GM12878 (cell line): ENCODE measurements at regions not wholly inside any gene's neighbourhood (a gene's known extent, or its start where the extent isn't known, plus 50 kb on each side); places are given as distances from the start of the nearest gene placed in this dataset.

ENCODE experiments used
- ATAC-seq: fragments of 200-7000 bp; cut with Tn5 transposase; 3 replicates; pipeline ENCODE4 v1.9.1; 2020; ENCODE audit warnings: mild to moderate bottlenecking, moderate library complexity
- BruUV-seq: library from RNA; stranded (reverse); fragments of 400-500 nt; replicated peaks from 2 replicates; lab custom pipeline; 2021; lab: Mats Ljungman, UMichigan
- CTCF ChIA-PET: fragments of 300-600 bp; sonication (Branson Sonifier 250); formaldehyde crosslinking; extraction: SDS; loops from one replicate; lab custom pipeline; 2021; ENCODE audit warnings: inconsistent platforms; lab: Yijun Ruan, JAX
- POLR2A ChIA-PET: fragments of 350-600 bp; formaldehyde crosslinking; extraction: SDS; loops from one replicate; lab custom pipeline; 2021; ENCODE audit warnings: inconsistent platforms; lab: Charles Lee
- RAD21 ChIA-PET: fragments of 300-600 bp; sonication (Branson Sonifier 250); formaldehyde crosslinking; loops from one replicate; lab custom pipeline; 2023; ENCODE audit warnings: antibody characterized with exemption; ENCODE audit not compliant: unreplicated experiment; lab: Charles Lee
- SMC1A ChIA-PET: fragments of 300-600 bp; sonication (Branson Sonifier 250); formaldehyde crosslinking; loops from one replicate; lab custom pipeline; 2023; ENCODE audit not compliant: unreplicated experiment, uncharacterized antibody; lab: Charles Lee
- DNase-seq: peaks from one replicate; pipeline ENCODE4 v3.0.0-alpha.2; 2011; ENCODE audit warnings: low read depth, low spot score
- FAIRE-seq: peaks from 3 replicates; lab custom pipeline; 2011; peaks lifted over from hg19 to GRCh38; lab: Jason Lieb, UNC
- H2AFZ ChIP-seq: 2 replicates; pipeline ENCODE4 v1.6.0; 2011; ENCODE audit warnings: low read depth, low read length, control low read depth; ENCODE audit not compliant: control insufficient read depth
- H3K27ac ChIP-seq: 2 replicates; pipeline ENCODE4 v1.5.1; 2011; ENCODE audit warnings: control low read depth; ENCODE audit not compliant: control insufficient read depth, insufficient read depth
- H3K27me3 ChIP-seq, 2 experiments: replicated peaks in 1 of 2; 2 replicates each; pipeline versions ENCODE4 v1.6.0 to v1.6.1; 2011; ENCODE audit warnings: low read length in 1 of 2; ENCODE audit not compliant: control insufficient read depth in 2 of 2, insufficient read depth in 2 of 2
- H3K36me3 ChIP-seq, 2 experiments: 2 replicates each; pipeline ENCODE4 v1.5.1; 2011; ENCODE audit warnings: low read length in 1 of 2; ENCODE audit not compliant: control insufficient read depth in 2 of 2, insufficient read depth in 2 of 2
- H3K4me1 ChIP-seq: 2 replicates; pipeline ENCODE4 v1.6.1; 2011; ENCODE audit warnings: mild to moderate bottlenecking, low read length, moderate library complexity, mixed read lengths; ENCODE audit not compliant: control insufficient read depth, insufficient read depth
- H3K4me2 ChIP-seq: 2 replicates; pipeline ENCODE4 v1.6.0; 2011; ENCODE audit warnings: control low read depth; ENCODE audit not compliant: control insufficient read depth, insufficient read depth
- H3K4me3 ChIP-seq: fragments of 200-600 bp; sonication (generic); 2 replicates; pipeline ENCODE4 v1.5.1; 2016
- H3K79me2 ChIP-seq: 2 replicates; pipeline ENCODE4 v1.6.0; 2011; ENCODE audit warnings: low read length; ENCODE audit not compliant: control insufficient read depth, insufficient read depth
- H3K9ac ChIP-seq: 2 replicates; pipeline ENCODE4 v1.8.0; 2011; ENCODE audit warnings: low read length, control low read depth, mixed read lengths; ENCODE audit not compliant: control insufficient read depth, insufficient read depth
- H3K9me3 ChIP-seq: replicated peaks from 3 replicates; pipeline ENCODE4 v1.5.1; 2011; ENCODE audit warnings: mild to moderate bottlenecking, low read length; ENCODE audit not compliant: control insufficient read depth, insufficient read depth
- H4K20me1 ChIP-seq: 2 replicates; pipeline ENCODE4 v1.6.0; 2011; ENCODE audit not compliant: control insufficient read depth, insufficient read depth
- DPF2 ChIP-seq: fragments of 450-650 bp; IDR thresholded peaks from 2 replicates; pipeline ENCODE4 v1.6.1; 2017; ENCODE audit warnings: mild to moderate bottlenecking
- FOXM1 ChIP-seq: IDR thresholded peaks from 2 replicates; pipeline ENCODE4 v1.6.1; 2012; ENCODE audit warnings: low read depth, mild to moderate bottlenecking, inconsistent platforms, low read length, moderate library complexity
- NFXL1 ChIP-seq: fragments of 450-650 bp; IDR thresholded peaks from 2 replicates; pipeline ENCODE4 v1.6.1; 2017; ENCODE audit warnings: antibody characterized with exemption, mild to moderate bottlenecking, borderline replicate concordance
- NFYA ChIP-seq: IDR thresholded peaks from 2 replicates; pipeline ENCODE4 v1.6.1; 2011; ENCODE audit warnings: low read depth, mild to moderate bottlenecking, low read length, improper control_type of control experiment, borderline replicate concordance
- NRF1 ChIP-seq: conservative IDR thresholded peaks from 2 replicates; pipeline ENCODE4 v1.6.1; 2011; ENCODE audit warnings: mild to moderate bottlenecking, low read depth, low read length, improper control_type of control experiment
- POLR2AphosphoS2 ChIP-seq: IDR thresholded peaks from 2 replicates; pipeline ENCODE4 v1.6.1; 2011; ENCODE audit warnings: low read depth, mild to moderate bottlenecking, low read length, improper control_type of control experiment, moderate library complexity
- RAD51 ChIP-seq: fragments of 450-650 bp; IDR thresholded peaks from 2 replicates; pipeline ENCODE4 v1.6.1; 2016; ENCODE audit warnings: moderate library complexity, mild to moderate bottlenecking, inconsistent platforms
- ZNF384 ChIP-seq: IDR thresholded peaks from 2 replicates; pipeline ENCODE4 v1.6.1; 2012; ENCODE audit warnings: low read depth, mild to moderate bottlenecking, low read length, improper control_type of control experiment, borderline replicate concordance
- ZNF622 ChIP-seq: fragments of 450-650 bp; IDR thresholded peaks from 2 replicates; pipeline ENCODE4 v1.6.1; 2017; ENCODE audit warnings: mild to moderate bottlenecking, inconsistent platforms
- WGBS: methylation state at CpG from one replicate; pipeline ENCODE4 v1.1.6; 2016; ENCODE audit warnings: low lambda C conversion rate; ENCODE audit not compliant: insufficient replicate concordance, insufficient coverage; ENCODE audit errors: missing lambda C conversion rate; 5-methylcytosine and 5-hydroxymethylcytosine counted together
- in situ Hi-C: fragments of 300-500 bp; cut with MboI; formaldehyde crosslinking; loops from 9 replicates; pipeline ENCODE4 v1.14.3; 2018; ENCODE audit warnings: mixed read lengths
- intact Hi-C: fragments of 100-400 bp; cut with micrococcal nuclease; formaldehyde crosslinking; loops from one replicate; pipeline ENCODE4 v1.14.2; 2022; ENCODE audit not compliant: unreplicated experiment
- TF ChIP-seq, protein P1 (sequence below), 3 experiments: IDR thresholded peaks in 2 of 3; conservative IDR thresholded peaks in 1 of 3; 2 replicates each; pipeline ENCODE4 v1.5.1; 2011; ENCODE audit warnings: low read depth in 3 of 3, low read length in 3 of 3, mild to moderate bottlenecking in 3 of 3, control low read depth in 2 of 3, moderate library complexity in 2 of 3, inconsistent platforms in 1 of 3, mixed read lengths in 1 of 3; ENCODE audit not compliant: control insufficient read depth in 2 of 3, insufficient read depth in 1 of 3; ENCODE audit errors: extremely low read depth in 1 of 3
- TF ChIP-seq, protein P2 (sequence below): IDR thresholded peaks from 2 replicates; pipeline ENCODE4 v1.6.1; 2012; ENCODE audit warnings: low read depth, low read length, improper control_type of control experiment
- TF ChIP-seq, protein P3 (sequence below): fragments of 450-650 bp; conservative IDR thresholded peaks from 2 replicates; pipeline ENCODE4 v1.6.1; 2017; ENCODE audit warnings: mild to moderate bottlenecking, moderate library complexity
- TF ChIP-seq, protein P4 (sequence below): fragments of 450-650 bp; IDR thresholded peaks from 2 replicates; pipeline ENCODE4 v1.6.1; 2016; ENCODE audit warnings: mild to moderate bottlenecking

DNA sequence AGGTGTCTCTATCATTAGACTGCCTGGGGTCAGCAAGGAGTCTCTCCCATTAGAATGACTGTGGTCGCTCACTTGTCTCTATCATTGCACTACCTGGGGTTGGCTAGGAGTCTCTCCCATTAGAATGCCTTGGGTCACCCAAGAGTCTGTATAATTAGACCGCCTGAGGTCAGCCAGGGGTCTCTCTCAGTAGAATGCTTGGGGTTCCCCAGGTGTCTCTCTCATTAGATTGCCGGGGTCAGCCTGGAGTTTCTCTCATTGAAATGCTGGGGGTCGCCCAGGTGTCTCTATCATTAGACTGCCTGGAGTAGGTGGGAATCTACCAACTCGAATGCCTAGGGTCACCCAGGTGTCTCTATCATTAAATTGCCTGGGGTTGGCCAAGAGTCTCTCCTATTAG is 2231.6 kb downstream of the TP53TG3F start:
- intact Hi-C loops (no loop called here), in situ Hi-C loops (no loop called here)
- Histone ChIP-seq H3K4me2 (no peak overlapping the region), H4K20me1 (no peaks in the 10 kb centered on the region), H3K27me3 (no peaks in the 10 kb centered on the region), H3K9ac (no peak overlapping the region), H3K9me3 (no peaks in the 10 kb centered on the region; the same call in 2 of the 3 replicates), H3K4me1 (no peaks in the 10 kb centered on the region), H3K79me2 (no peaks in the 10 kb centered on the region), H2AFZ (no peak overlapping the region), H3K4me3 (no peak overlapping the region), H3K27ac (no peak overlapping the region), H3K36me3 (no peaks in the 10 kb centered on the region)
- BruUV-seq, result no TSS peak
- 19% methylated on average over 5 of the region's 5 CpGs for WGBS
- ChIA-PET POLR2A (no interaction called here), RAD21 (no interaction called here), SMC1A (no interaction called here), CTCF (no interaction called here)
- DNase-seq (no peak), ATAC-seq (no peak), FAIRE-seq (no peak)
- no peak for TF ChIP-seq NFYA
- TF ChIP-seq ZNF622, result no peak
- TF ChIP-seq NRF1, result no peak
- TF ChIP-seq RAD51, result no peak
- TF ChIP-seq DPF2, result no peak
- TF ChIP-seq ZNF384, result no peak
- no peak for TF ChIP-seq POLR2AphosphoS2
- TF ChIP-seq, protein P1, sequence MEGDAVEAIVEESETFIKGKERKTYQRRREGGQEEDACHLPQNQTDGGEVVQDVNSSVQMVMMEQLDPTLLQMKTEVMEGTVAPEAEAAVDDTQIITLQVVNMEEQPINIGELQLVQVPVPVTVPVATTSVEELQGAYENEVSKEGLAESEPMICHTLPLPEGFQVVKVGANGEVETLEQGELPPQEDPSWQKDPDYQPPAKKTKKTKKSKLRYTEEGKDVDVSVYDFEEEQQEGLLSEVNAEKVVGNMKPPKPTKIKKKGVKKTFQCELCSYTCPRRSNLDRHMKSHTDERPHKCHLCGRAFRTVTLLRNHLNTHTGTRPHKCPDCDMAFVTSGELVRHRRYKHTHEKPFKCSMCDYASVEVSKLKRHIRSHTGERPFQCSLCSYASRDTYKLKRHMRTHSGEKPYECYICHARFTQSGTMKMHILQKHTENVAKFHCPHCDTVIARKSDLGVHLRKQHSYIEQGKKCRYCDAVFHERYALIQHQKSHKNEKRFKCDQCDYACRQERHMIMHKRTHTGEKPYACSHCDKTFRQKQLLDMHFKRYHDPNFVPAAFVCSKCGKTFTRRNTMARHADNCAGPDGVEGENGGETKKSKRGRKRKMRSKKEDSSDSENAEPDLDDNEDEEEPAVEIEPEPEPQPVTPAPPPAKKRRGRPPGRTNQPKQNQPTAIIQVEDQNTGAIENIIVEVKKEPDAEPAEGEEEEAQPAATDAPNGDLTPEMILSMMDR (IDR thresholded peaks at IDR 0.05 in 2 of 3, conservative IDR thresholded peaks at IDR 0.05 in 1 of 3; ENCODE audit: control insufficient read depth in 2 of 3, extremely low read depth in 1 of 3, insufficient read depth in 1 of 3, low read depth in 3 of 3, low read length in 3 of 3), result no peak
- TF ChIP-seq, protein P2, sequence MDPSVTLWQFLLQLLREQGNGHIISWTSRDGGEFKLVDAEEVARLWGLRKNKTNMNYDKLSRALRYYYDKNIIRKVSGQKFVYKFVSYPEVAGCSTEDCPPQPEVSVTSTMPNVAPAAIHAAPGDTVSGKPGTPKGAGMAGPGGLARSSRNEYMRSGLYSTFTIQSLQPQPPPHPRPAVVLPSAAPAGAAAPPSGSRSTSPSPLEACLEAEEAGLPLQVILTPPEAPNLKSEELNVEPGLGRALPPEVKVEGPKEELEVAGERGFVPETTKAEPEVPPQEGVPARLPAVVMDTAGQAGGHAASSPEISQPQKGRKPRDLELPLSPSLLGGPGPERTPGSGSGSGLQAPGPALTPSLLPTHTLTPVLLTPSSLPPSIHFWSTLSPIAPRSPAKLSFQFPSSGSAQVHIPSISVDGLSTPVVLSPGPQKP, result no peak
- TF ChIP-seq, protein P3, sequence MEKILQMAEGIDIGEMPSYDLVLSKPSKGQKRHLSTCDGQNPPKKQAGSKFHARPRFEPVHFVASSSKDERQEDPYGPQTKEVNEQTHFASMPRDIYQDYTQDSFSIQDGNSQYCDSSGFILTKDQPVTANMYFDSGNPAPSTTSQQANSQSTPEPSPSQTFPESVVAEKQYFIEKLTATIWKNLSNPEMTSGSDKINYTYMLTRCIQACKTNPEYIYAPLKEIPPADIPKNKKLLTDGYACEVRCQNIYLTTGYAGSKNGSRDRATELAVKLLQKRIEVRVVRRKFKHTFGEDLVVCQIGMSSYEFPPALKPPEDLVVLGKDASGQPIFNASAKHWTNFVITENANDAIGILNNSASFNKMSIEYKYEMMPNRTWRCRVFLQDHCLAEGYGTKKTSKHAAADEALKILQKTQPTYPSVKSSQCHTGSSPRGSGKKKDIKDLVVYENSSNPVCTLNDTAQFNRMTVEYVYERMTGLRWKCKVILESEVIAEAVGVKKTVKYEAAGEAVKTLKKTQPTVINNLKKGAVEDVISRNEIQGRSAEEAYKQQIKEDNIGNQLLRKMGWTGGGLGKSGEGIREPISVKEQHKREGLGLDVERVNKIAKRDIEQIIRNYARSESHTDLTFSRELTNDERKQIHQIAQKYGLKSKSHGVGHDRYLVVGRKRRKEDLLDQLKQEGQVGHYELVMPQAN, result no peak
- TF ChIP-seq, protein P4, sequence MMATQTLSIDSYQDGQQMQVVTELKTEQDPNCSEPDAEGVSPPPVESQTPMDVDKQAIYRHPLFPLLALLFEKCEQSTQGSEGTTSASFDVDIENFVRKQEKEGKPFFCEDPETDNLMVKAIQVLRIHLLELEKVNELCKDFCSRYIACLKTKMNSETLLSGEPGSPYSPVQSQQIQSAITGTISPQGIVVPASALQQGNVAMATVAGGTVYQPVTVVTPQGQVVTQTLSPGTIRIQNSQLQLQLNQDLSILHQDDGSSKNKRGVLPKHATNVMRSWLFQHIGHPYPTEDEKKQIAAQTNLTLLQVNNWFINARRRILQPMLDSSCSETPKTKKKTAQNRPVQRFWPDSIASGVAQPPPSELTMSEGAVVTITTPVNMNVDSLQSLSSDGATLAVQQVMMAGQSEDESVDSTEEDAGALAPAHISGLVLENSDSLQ, result no peak
- TF ChIP-seq NFXL1, result no peak
- no peak for TF ChIP-seq FOXM1
